Trophoblast cell (in vitro differentiated cells and primary cell): ENCODE measurements at regions not wholly inside any gene's neighbourhood (a gene's known extent, or its start where the extent isn't known, plus 50 kb on each side); places are given as distances from the start of the nearest gene placed in this dataset.

Experiments
- DNase-seq, 2 donors: peaks; one replicate each; pipeline ENCODE4 v3.0.0-alpha.2; 2016
- H2AFZ ChIP-seq: 2 replicates; pipeline ENCODE4 v1.6.1; 2013; ENCODE audit warnings: low read length, moderate library complexity, mild to moderate bottlenecking; ENCODE audit not compliant: insufficient read depth, poor library complexity
- H2AK5ac ChIP-seq: 2 replicates; pipeline ENCODE4 v1.6.1; 2013; ENCODE audit warnings: mild to moderate bottlenecking, low read length
- H2BK120ac ChIP-seq: 2 replicates; pipeline ENCODE4 v1.6.1; 2013; ENCODE audit warnings: low read length, mild to moderate bottlenecking, moderate library complexity; ENCODE audit not compliant: insufficient read depth, poor library complexity
- H2BK12ac ChIP-seq: 2 replicates; pipeline ENCODE4 v1.6.1; 2013; ENCODE audit warnings: mild to moderate bottlenecking, low read length, moderate library complexity
- H2BK5ac ChIP-seq: 2 replicates; pipeline ENCODE4 v1.6.1; 2013; ENCODE audit warnings: low read length, low read depth, moderate library complexity, mild to moderate bottlenecking; ENCODE audit not compliant: poor library complexity
- H3K14ac ChIP-seq: 2 replicates; pipeline ENCODE4 v1.6.1; 2013; ENCODE audit warnings: mild to moderate bottlenecking, low read length
- H3K18ac ChIP-seq: 2 replicates; pipeline ENCODE4 v1.6.1; 2013; ENCODE audit warnings: mild to moderate bottlenecking, low read length
- H3K23ac ChIP-seq: 2 replicates; pipeline ENCODE4 v1.6.1; 2013; ENCODE audit warnings: low read length
- H3K27ac ChIP-seq: 2 replicates; pipeline ENCODE4 v1.5.1; 2013; ENCODE audit warnings: low read depth, mild to moderate bottlenecking, inconsistent platforms, low read length, moderate library complexity
- H3K27me3 ChIP-seq: 2 replicates; pipeline ENCODE4 v1.6.1; 2013; ENCODE audit warnings: inconsistent platforms, mild to moderate bottlenecking, low read length, moderate library complexity; ENCODE audit not compliant: insufficient read depth
- H3K36me3 ChIP-seq, 2 experiments: 1 replicate in 1 of 2; 2 replicates in 1 of 2; pipeline ENCODE4 v1.6.1; 2013; ENCODE audit warnings: low read length in 2 of 2, mild to moderate bottlenecking in 2 of 2, moderate library complexity in 1 of 2; ENCODE audit not compliant: insufficient read depth in 2 of 2, control insufficient read depth in 1 of 2
- H3K4ac ChIP-seq: 2 replicates; pipeline ENCODE4 v1.6.1; 2013; ENCODE audit warnings: low read depth, mild to moderate bottlenecking, low read length, moderate library complexity
- H3K4me1 ChIP-seq, 2 experiments: 1 replicate in 1 of 2; 2 replicates in 1 of 2; pipeline ENCODE4 v1.6.1; 2013; ENCODE audit warnings: low read length in 2 of 2, mild to moderate bottlenecking in 2 of 2, moderate library complexity in 1 of 2; ENCODE audit not compliant: insufficient read depth in 2 of 2, control insufficient read depth in 1 of 2
- H3K4me2 ChIP-seq: 2 replicates; pipeline ENCODE4 v1.6.1; 2013; ENCODE audit warnings: inconsistent platforms, mild to moderate bottlenecking, low read length, moderate library complexity
- H3K4me3 ChIP-seq: 2 replicates; pipeline ENCODE4 v1.5.1; 2013; ENCODE audit warnings: mild to moderate bottlenecking, low read depth, low read length, inconsistent platforms
- H3K79me1 ChIP-seq: one replicate; pipeline ENCODE4 v1.6.1; 2013; ENCODE audit warnings: low read length
- H3K79me2 ChIP-seq: 2 replicates; pipeline ENCODE4 v1.6.1; 2013; ENCODE audit warnings: low read length, mild to moderate bottlenecking; ENCODE audit not compliant: control insufficient read depth, insufficient read depth, poor library complexity
- H3K9ac ChIP-seq: 2 replicates; pipeline ENCODE4 v1.6.1; 2013; ENCODE audit warnings: mild to moderate bottlenecking, low read length
- H3K9me3 ChIP-seq: 2 replicates; pipeline ENCODE4 v1.6.1; 2013; ENCODE audit warnings: low read depth, mild to moderate bottlenecking, control low read depth, inconsistent platforms, low read length; ENCODE audit not compliant: insufficient read depth
- H4K12ac ChIP-seq: 2 replicates; pipeline ENCODE4 v1.6.1; 2013; ENCODE audit warnings: low read depth, mild to moderate bottlenecking, low read length, moderate library complexity
- H4K8ac ChIP-seq: 2 replicates; pipeline ENCODE4 v1.6.1; 2013; ENCODE audit warnings: low read depth, mild to moderate bottlenecking, low read length, moderate library complexity
- H4K91ac ChIP-seq: one replicate; pipeline ENCODE4 v1.6.1; 2013; ENCODE audit warnings: low read depth, mild to moderate bottlenecking, low read length, moderate library complexity
- WGBS: extraction: QIAGEN DNeasy Blood & Tissue Kit; methylation state at CpG from one replicate; pipeline ENCODE4 v1.1.7; 2013; ENCODE audit warnings: missing lambda C conversion rate; ENCODE audit not compliant: insufficient read length, insufficient coverage; ENCODE audit errors: extremely low coverage; 5-methylcytosine and 5-hydroxymethylcytosine counted together

- no peak overlapping the region for H3K18ac ChIP-seq
- H3K4me1 ChIP-seq = no peaks in the 10 kb centered on the region
- H3K4me3 ChIP-seq = no peak overlapping the region
- H2BK5ac ChIP-seq = no peak overlapping the region
- no peak overlapping the region for H4K12ac ChIP-seq
- H4K8ac ChIP-seq = no peak overlapping the region
- DNase-seq = no peak
- H2BK120ac ChIP-seq = no peak overlapping the region
- H3K4me2 ChIP-seq = no peak overlapping the region
- no peak overlapping the region for H2AK5ac ChIP-seq
- H3K9ac ChIP-seq = no peak overlapping the region
- no peak overlapping the region for H3K14ac ChIP-seq
- H3K23ac ChIP-seq = no peak overlapping the region
- no CpG with 5 or more reads among the region's 2 CpGs for WGBS
- H3K36me3 ChIP-seq = no peaks in the 10 kb centered on the region
- no peaks in the 10 kb centered on the region for H3K79me2 ChIP-seq
- no peak overlapping the region for H3K27ac ChIP-seq
- no peaks in the 10 kb centered on the region for H3K27me3 ChIP-seq
- H3K4ac ChIP-seq = no peak overlapping the region
- H3K79me1 ChIP-seq = no peaks in the 10 kb centered on the region
- H4K91ac ChIP-seq = no peak overlapping the region
- no peak overlapping the region for H2AFZ ChIP-seq
- H3K9me3 ChIP-seq = no peaks in the 10 kb centered on the region
- H2BK12ac ChIP-seq = no peak overlapping the region
Measured at GRCh38 chr13:73556128-73556527, 497.3 kb downstream of the KLF5 start.

DNA sequence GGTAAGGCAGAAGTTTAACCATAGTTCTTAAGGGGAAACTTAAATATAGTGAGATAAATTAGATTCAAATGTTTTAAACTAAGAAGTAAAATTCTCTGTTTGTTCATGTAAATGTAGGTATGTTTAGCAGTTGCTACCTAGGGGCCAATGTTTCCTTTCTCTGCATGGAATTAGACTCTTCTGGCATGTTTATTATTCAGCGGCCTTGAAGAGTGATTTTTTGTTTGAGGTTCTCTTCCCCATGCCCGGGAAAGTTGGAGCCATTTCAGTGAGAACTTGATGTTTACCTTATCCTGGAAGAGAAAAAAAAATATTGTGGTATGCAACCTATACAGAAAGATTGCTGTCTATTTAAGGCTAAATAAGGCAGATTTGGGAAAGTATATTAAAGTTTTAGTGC is 492.9 kb downstream of the KLF5 start:
- H3K23ac ChIP-seq = no peak overlapping the region
- H3K4me3 ChIP-seq = no peak overlapping the region
- WGBS = no CpG with 5 or more reads among the region's 2 CpGs
- no peak overlapping the region for H3K9ac ChIP-seq
- H3K27ac ChIP-seq = no peak overlapping the region
- no peaks in the 10 kb centered on the region for H3K9me3 ChIP-seq
- H3K36me3 ChIP-seq = no peaks in the 10 kb centered on the region
- H3K79me1 ChIP-seq = no peaks in the 10 kb centered on the region
- no peak overlapping the region for H3K18ac ChIP-seq
- H3K4ac ChIP-seq = no peak overlapping the region
- H4K8ac ChIP-seq = no peak overlapping the region
- no peak overlapping the region for H2BK12ac ChIP-seq
- H3K14ac ChIP-seq = no peak overlapping the region
- H2AFZ ChIP-seq = no peak overlapping the region
- no peak overlapping the region for H4K12ac ChIP-seq
- no peaks in the 10 kb centered on the region for H3K79me2 ChIP-seq
- H3K4me2 ChIP-seq = no peak overlapping the region
- no peaks in the 10 kb centered on the region for H3K4me1 ChIP-seq
- no peak overlapping the region for H4K91ac ChIP-seq
- H3K27me3 ChIP-seq = no peaks in the 10 kb centered on the region
- no peak overlapping the region for H2BK120ac ChIP-seq
- no peak for DNase-seq
- H2BK5ac ChIP-seq = no peak overlapping the region
- no peak overlapping the region for H2AK5ac ChIP-seq

- Histone ChIP-seq H2AK5ac (no peak overlapping the region), H3K4me3 (no peak overlapping the region), H4K91ac (no peak overlapping the region), H3K23ac (no peak overlapping the region), H2BK5ac (no peak overlapping the region), H3K4ac (no peak overlapping the region), H3K4me1 (no peaks in the 10 kb centered on the region), H3K79me1 (no peaks in the 10 kb centered on the region), H2BK12ac (no peak overlapping the region), H2BK120ac (no peak overlapping the region), H3K9ac (no peak overlapping the region), H2AFZ (no peak overlapping the region), H3K18ac (no peak overlapping the region), H3K9me3 (no peaks in the 10 kb centered on the region), H3K27me3 (no peaks in the 10 kb centered on the region), H4K12ac (no peak overlapping the region), H3K4me2 (no peak overlapping the region), H3K14ac (no peak overlapping the region), H4K8ac (no peak overlapping the region), H3K27ac (no peak overlapping the region), H3K36me3 (no peaks in the 10 kb centered on the region), H3K79me2 (no peaks in the 10 kb centered on the region)
- DNase-seq = no peak
- WGBS = no CpG with 5 or more reads among the region's 3 CpGs
Measured at GRCh38 chr13:73549717-73550116, 490.9 kb downstream of the KLF5 start.

DNA sequence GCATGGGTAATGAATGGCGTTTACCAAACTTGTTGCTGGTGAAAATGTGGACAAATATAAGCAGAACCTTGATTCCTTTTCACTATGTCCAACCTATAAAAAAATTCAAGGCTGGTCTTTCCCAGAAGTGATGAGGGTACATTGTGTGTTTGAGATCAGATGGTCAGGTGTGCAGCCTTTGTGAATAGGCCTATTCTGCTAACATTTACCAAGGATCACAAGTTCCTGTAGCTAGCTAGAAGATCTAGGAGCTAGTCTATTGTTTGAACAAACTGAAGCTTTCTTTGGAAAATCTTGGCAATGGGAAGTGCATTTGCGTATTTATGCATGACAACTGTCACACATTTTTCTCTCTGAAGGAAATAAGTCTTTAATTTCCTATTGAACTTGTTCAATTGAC is 489.6 kb downstream of the KLF5 start:
- no CpG with 5 or more reads among the region's 2 CpGs for WGBS
- no peaks in the 10 kb centered on the region for H3K36me3 ChIP-seq
- H3K9me3 ChIP-seq = no peaks in the 10 kb centered on the region
- no peak overlapping the region for H3K4me2 ChIP-seq
- no peak overlapping the region for H4K12ac ChIP-seq
- H4K8ac ChIP-seq = no peak overlapping the region
- H3K79me2 ChIP-seq = no peaks in the 10 kb centered on the region
- no peaks in the 10 kb centered on the region for H3K4me1 ChIP-seq
- no peak overlapping the region for H3K18ac ChIP-seq
- no peak overlapping the region for H2BK120ac ChIP-seq
- H2BK5ac ChIP-seq = no peak overlapping the region
- no peak overlapping the region for H3K4me3 ChIP-seq
- no peak overlapping the region for H3K9ac ChIP-seq
- DNase-seq = no peak
- H3K27me3 ChIP-seq = no peaks in the 10 kb centered on the region
- no peak overlapping the region for H3K23ac ChIP-seq
- no peak overlapping the region for H2AK5ac ChIP-seq
- H3K14ac ChIP-seq = no peak overlapping the region
- no peak overlapping the region for H4K91ac ChIP-seq
- H3K79me1 ChIP-seq = no peaks in the 10 kb centered on the region
- H2AFZ ChIP-seq = no peak overlapping the region
- H3K27ac ChIP-seq = no peak overlapping the region
- H2BK12ac ChIP-seq = no peak overlapping the region
- no peak overlapping the region for H3K4ac ChIP-seq
